H9 (cell line): ENCODE measurements at regions not wholly inside any gene's neighbourhood (a gene's known extent, or its start where the extent isn't known, plus 50 kb on each side); places are given as distances from the start of the nearest gene placed in this dataset.

ENCODE experiments used
- DNase-seq: peaks from one replicate; pipeline ENCODE4 v3.0.0-alpha.2; 2017
- H2AFZ ChIP-seq: one replicate; pipeline ENCODE4 v1.6.1; 2013; ENCODE audit warnings: mild to moderate bottlenecking, low read length, control low read depth, moderate library complexity
- H2AK5ac ChIP-seq: 2 replicates; pipeline ENCODE4 v1.6.1; 2013; ENCODE audit warnings: low read length, control low read depth, mixed read lengths; ENCODE audit not compliant: insufficient read length
- H2BK120ac ChIP-seq: one replicate; pipeline ENCODE4 v1.6.1; 2013; ENCODE audit warnings: low read depth, mild to moderate bottlenecking, low read length, control low read depth, inconsistent platforms; ENCODE audit not compliant: poor library complexity, severe bottlenecking
- H2BK12ac ChIP-seq: 2 replicates; pipeline ENCODE4 v1.6.1; 2013; ENCODE audit warnings: low read length, control low read depth, mixed read lengths, low read depth; ENCODE audit not compliant: insufficient read length
- H2BK15ac ChIP-seq: 2 replicates; pipeline ENCODE4 v1.6.1; 2013; ENCODE audit warnings: low read depth, low read length, control low read depth
- H2BK20ac ChIP-seq: one replicate; pipeline ENCODE4 v1.6.1; 2013; ENCODE audit warnings: low read depth, mild to moderate bottlenecking, low read length, control low read depth, inconsistent platforms; ENCODE audit not compliant: poor library complexity, severe bottlenecking
- H2BK5ac ChIP-seq: 2 replicates; pipeline ENCODE4 v1.6.1; 2013; ENCODE audit warnings: low read length, control low read depth, mixed read lengths; ENCODE audit not compliant: insufficient read length
- H3K14ac ChIP-seq: 2 replicates; pipeline ENCODE4 v1.6.1; 2013; ENCODE audit warnings: low read length, control low read depth; ENCODE audit not compliant: insufficient read depth
- H3K18ac ChIP-seq: 2 replicates; pipeline ENCODE4 v1.6.1; 2013; ENCODE audit warnings: low read depth, mild to moderate bottlenecking, mixed read lengths, low read length, control low read depth; ENCODE audit not compliant: insufficient read length
- H3K23ac ChIP-seq: 2 replicates; pipeline ENCODE4 v1.6.1; 2013; ENCODE audit warnings: low read length, control low read depth, mixed read lengths, low read depth; ENCODE audit not compliant: insufficient read length
- H3K23me2 ChIP-seq: 2 replicates; pipeline ENCODE4 v1.6.1; 2013; ENCODE audit warnings: low read depth, mild to moderate bottlenecking, mixed read lengths, low read length, control low read depth; ENCODE audit not compliant: insufficient read length, poor library complexity, severe bottlenecking
- H3K27ac ChIP-seq: 2 replicates; pipeline ENCODE4 v1.5.1; 2013; ENCODE audit warnings: low read length, control low read depth, mixed read lengths, low read depth; ENCODE audit not compliant: insufficient read length
- H3K27me3 ChIP-seq: 2 replicates; pipeline ENCODE4 v1.6.1; 2013; ENCODE audit warnings: low read length, control low read depth, inconsistent platforms; ENCODE audit not compliant: insufficient read depth
- H3K4ac ChIP-seq: 2 replicates; pipeline ENCODE4 v1.6.1; 2013; ENCODE audit warnings: low read depth, mild to moderate bottlenecking, control low read depth, inconsistent platforms, low read length, moderate library complexity
- H3K4me1 ChIP-seq: 2 replicates; pipeline ENCODE4 v1.6.1; 2013; ENCODE audit warnings: low read length, control low read depth, inconsistent platforms; ENCODE audit not compliant: insufficient read depth
- H3K4me2 ChIP-seq: 2 replicates; pipeline ENCODE4 v1.6.1; 2013; ENCODE audit warnings: low read length, control low read depth, mixed read lengths; ENCODE audit not compliant: insufficient read length, insufficient read depth
- H3K56ac ChIP-seq: 2 replicates; pipeline ENCODE4 v1.6.1; 2013; ENCODE audit warnings: low read depth, mild to moderate bottlenecking, mixed read lengths, low read length, control low read depth; ENCODE audit not compliant: insufficient read length
- H3K79me1 ChIP-seq: 2 replicates; pipeline ENCODE4 v1.6.1; 2013; ENCODE audit warnings: low read depth, mild to moderate bottlenecking, moderate library complexity, low read length, control low read depth, inconsistent platforms; ENCODE audit not compliant: insufficient read depth, poor library complexity, severe bottlenecking
- H3K79me2 ChIP-seq: 2 replicates; pipeline ENCODE4 v1.6.1; 2013; ENCODE audit warnings: low read length, control low read depth, inconsistent platforms; ENCODE audit not compliant: insufficient read depth
- H3K9ac ChIP-seq: 2 replicates; pipeline ENCODE4 v1.6.1; 2013; ENCODE audit warnings: low read length, control low read depth, mixed read lengths; ENCODE audit not compliant: insufficient read length; ENCODE audit errors: extremely low read depth
- H3K9me3 ChIP-seq: one replicate; pipeline ENCODE4 v1.6.1; 2013; ENCODE audit warnings: low read depth, low read length, inconsistent platforms; ENCODE audit not compliant: control insufficient read depth
- H3T11ph ChIP-seq: one replicate; pipeline ENCODE4 v1.6.1; 2013; ENCODE audit warnings: mild to moderate bottlenecking, low read length, control low read depth, inconsistent platforms
- H4K20me1 ChIP-seq: one replicate; pipeline ENCODE4 v1.6.1; 2013; ENCODE audit not compliant: control insufficient read depth, insufficient read length, insufficient read depth
- H4K5ac ChIP-seq: 2 replicates; pipeline ENCODE4 v1.6.1; 2013; ENCODE audit warnings: low read depth, mild to moderate bottlenecking, mixed read lengths, low read length, control low read depth; ENCODE audit not compliant: insufficient read length
- H4K8ac ChIP-seq: replicated peaks from 2 replicates; pipeline ENCODE4 v1.6.1; 2013; ENCODE audit warnings: low read length, control low read depth, mixed read lengths, low read depth; ENCODE audit not compliant: insufficient read length
- H4K91ac ChIP-seq: 2 replicates; pipeline ENCODE4 v1.6.1; 2013; ENCODE audit warnings: low read depth, mild to moderate bottlenecking, moderate library complexity, mixed read lengths, low read length, control low read depth; ENCODE audit not compliant: insufficient read length
- H3K27ac Mint-ChIP-seq, 3 experiments: 2 replicates in 2 of 3; 3 replicates in 1 of 3; pipeline ENCODE4 v1.8.0; 2020 to 2021; ENCODE audit warnings: mixed read lengths in 3 of 3, mild to moderate bottlenecking in 1 of 3, moderate library complexity in 1 of 3
- H3K27me3 Mint-ChIP-seq: 2 replicates; pipeline ENCODE4 v1.8.0; 2021; ENCODE audit warnings: low read depth, mild to moderate bottlenecking, moderate library complexity, mixed read lengths
- H3K36me3 Mint-ChIP-seq, 3 experiments: 2 replicates in 2 of 3; 3 replicates in 1 of 3; pipeline ENCODE4 v1.8.0; 2020 to 2021; ENCODE audit warnings: low read depth in 3 of 3, mixed read lengths in 3 of 3; ENCODE audit not compliant: insufficient read depth in 1 of 3
- H3K4me1 Mint-ChIP-seq, 2 experiments: 2 replicates each; pipeline ENCODE4 v1.8.0; 2020; ENCODE audit warnings: mixed read lengths in 2 of 2
- H3K4me3 Mint-ChIP-seq, 2 experiments: 2 replicates in 1 of 2; 3 replicates in 1 of 2; pipeline ENCODE4 v1.8.0; 2020 to 2021; ENCODE audit warnings: mild to moderate bottlenecking in 2 of 2, mixed read lengths in 2 of 2, moderate library complexity in 1 of 2
- H3K9me3 Mint-ChIP-seq, 2 experiments: 2 replicates in 1 of 2; 3 replicates in 1 of 2; pipeline ENCODE4 v1.8.0; 2020; ENCODE audit warnings: mild to moderate bottlenecking in 2 of 2, mixed read lengths in 2 of 2, moderate library complexity in 1 of 2
- CTCF ChIP-seq: fragments of 200-600 bp; sonication (generic); conservative IDR thresholded peaks from 3 replicates; pipeline ENCODE4 v1.8.0; 2021; ENCODE audit warnings: antibody characterized with exemption, mild to moderate bottlenecking
- WGBS: extraction: QIAGEN DNeasy Blood & Tissue Kit; methylation state at CpG from one replicate; pipeline ENCODE4 v1.1.7; 2013; ENCODE audit warnings: missing lambda C conversion rate, low lambda C conversion rate, mixed read lengths; ENCODE audit not compliant: insufficient read length; ENCODE audit errors: extremely low coverage; 5-methylcytosine and 5-hydroxymethylcytosine counted together

GRCh38 chr7:108667216-108667615, 97.5 kb downstream of the DNAJB9 start:
- no peak overlapping the region for H2BK120ac ChIP-seq
- H3K79me2 ChIP-seq = no peaks in the 10 kb centered on the region
- H2BK20ac ChIP-seq = no peak overlapping the region
- H4K91ac ChIP-seq = no peak overlapping the region
- H4K20me1 ChIP-seq = no peaks in the 10 kb centered on the region
- H3K9ac ChIP-seq = no peak overlapping the region
- H2BK12ac ChIP-seq = no peak overlapping the region
- no peak overlapping the region for H2AK5ac ChIP-seq
- H3K4ac ChIP-seq = no peak overlapping the region
- H2BK15ac ChIP-seq = no peak overlapping the region
- no peak for DNase-seq
- Mint-ChIP-seq H3K9me3 (peaks cover 8 to 11% of the 10 kb centered on the region in 2 experiments; a peak in 4 of 5 replicates), H3K4me3 (no peak overlapping the region), H3K27me3 (no peaks in the 10 kb centered on the region), H3K4me1 (peaks cover 0 to 7% of the 10 kb centered on the region in 2 experiments; a peak in 1 of 4 replicates), H3K36me3 (peaks cover 0 to 12% (median 2%) of the 10 kb centered on the region in 3 experiments; a peak in 3 of 7 replicates), H3K27ac (no peak overlapping the region)
- H4K5ac ChIP-seq = no peak overlapping the region
- H3K79me1 ChIP-seq = no peaks in the 10 kb centered on the region
- no peaks in the 10 kb centered on the region for H3K4me1 ChIP-seq
- H3K27ac ChIP-seq = no peak overlapping the region
- no peak overlapping the region for H4K8ac ChIP-seq
- H2AFZ ChIP-seq = no peak overlapping the region
- no peak overlapping the region for H3K14ac ChIP-seq
- TF ChIP-seq CTCF = no peak
- H3K18ac ChIP-seq = no peak overlapping the region
- H3K23me2 ChIP-seq = no peaks in the 10 kb centered on the region
- H3K27me3 ChIP-seq = no peaks in the 10 kb centered on the region
- H2BK5ac ChIP-seq = no peak overlapping the region
- no peak overlapping the region for H3K4me2 ChIP-seq
- no peaks in the 10 kb centered on the region for H3K9me3 ChIP-seq
- H3K56ac ChIP-seq = no peak overlapping the region
- WGBS = no CpG with 5 or more reads among the region's 2 CpGs
- H3T11ph ChIP-seq = no peak overlapping the region
- no peak overlapping the region for H3K23ac ChIP-seq
